HCT116 (cell line): ENCODE measurements at regions not wholly inside any gene's neighbourhood (a gene's known extent, or its start where the extent isn't known, plus 50 kb on each side); places are given as distances from the start of the nearest gene placed in this dataset.

ENCODE experiments used
- ATF3 ChIP-seq: IDR thresholded peaks from 2 replicates; pipeline ENCODE4 v1.6.1; 2012
- CEBPB ChIP-seq: IDR thresholded peaks from 2 replicates; pipeline ENCODE4 v1.6.1; 2012; ENCODE audit warnings: low read depth
- CTCF ChIP-seq, 3 experiments: fragments of 200-600 bp in 1 of 3; sonication (generic) in 1 of 3; IDR thresholded peaks in 2 of 3; conservative IDR thresholded peaks in 1 of 3; 2 replicates each; pipeline ENCODE4 v1.5.1; 2012 to 2017; ENCODE audit warnings: low read depth in 2 of 3, low read length in 2 of 3, antibody characterized with exemption in 1 of 3, borderline replicate concordance in 1 of 3, control low read depth in 1 of 3, mild to moderate bottlenecking in 1 of 3, mixed read lengths in 1 of 3, mixed run types in 1 of 3, moderate library complexity in 1 of 3; ENCODE audit not compliant: insufficient read depth in 1 of 3
- EGR1 ChIP-seq: IDR thresholded peaks from 2 replicates; pipeline ENCODE4 v1.6.1; 2012; ENCODE audit warnings: low read depth
- EZH2 ChIP-seq: fragments of 200-600 bp; sonication (generic); IDR thresholded peaks from 2 replicates; pipeline ENCODE4 v1.6.1; 2017; ENCODE audit warnings: antibody characterized with exemption, mixed run types
- EZH2phosphoT487 ChIP-seq: fragments of 200-600 bp; IDR thresholded peaks from 2 replicates; pipeline ENCODE4 v1.6.1; 2018; ENCODE audit warnings: antibody characterized with exemption, borderline replicate concordance
- MAX ChIP-seq: IDR thresholded peaks from 2 replicates; pipeline ENCODE4 v1.6.1; 2012
- POLR2A ChIP-seq: IDR thresholded peaks from 2 replicates; pipeline ENCODE4 v1.7.0; 2011; ENCODE audit warnings: borderline replicate concordance; ENCODE audit not compliant: insufficient read depth, insufficient read length; ENCODE audit errors: extremely low read depth
- POLR2AphosphoS5 ChIP-seq: IDR thresholded peaks from 2 replicates; pipeline ENCODE4 v1.6.1; 2011; ENCODE audit warnings: mild to moderate bottlenecking, low read depth, low read length, moderate library complexity
- REST ChIP-seq: IDR thresholded peaks from 2 replicates; pipeline ENCODE4 v1.6.1; 2012; ENCODE audit warnings: low read depth
- SIN3A ChIP-seq: IDR thresholded peaks from 2 replicates; pipeline ENCODE4 v1.6.1; 2012; ENCODE audit warnings: low read depth
- ZNF274 ChIP-seq: fragments of 200-500 bp; sonication (Bioruptor generic); IDR thresholded peaks from 2 replicates; pipeline ENCODE4 v1.6.1; 2014; ENCODE audit warnings: mild to moderate bottlenecking, low read depth, low read length, inconsistent platforms

GRCh38 chr5:93274291-93274690, 306.7 kb downstream of the NR2F1-AS1 start:
- no peak for TF ChIP-seq CTCF (IDR thresholded peaks at IDR 0.05 in 2 of 3, conservative IDR thresholded peaks at IDR 0.05 in 1 of 3; ENCODE audit: borderline replicate concordance in 1 of 3, insufficient read depth in 1 of 3, low read depth in 2 of 3, low read length in 2 of 3)
- TF ChIP-seq POLR2A: no peak
- TF ChIP-seq MAX: no peak
- no peak for TF ChIP-seq ATF3
- no peak for TF ChIP-seq REST
- no peak for TF ChIP-seq EZH2phosphoT487
- TF ChIP-seq SIN3A: no peak
- TF ChIP-seq ZNF274: no peak
- no peak for TF ChIP-seq CEBPB
- no peak for TF ChIP-seq EZH2
- TF ChIP-seq POLR2AphosphoS5: no peak
- TF ChIP-seq EGR1: no peak
